Peyer's patch (tissue), 4 donors: ENCODE measurements at regions not wholly inside any gene's neighbourhood (a gene's known extent, or its start where the extent isn't known, plus 50 kb on each side); places are given as distances from the start of the nearest gene placed in this dataset.
"Not testable (repeated sequence)": the region's sequence is repeated elsewhere in the genome, so short reads cannot be mapped to it uniquely, and the experiment has no call there.

ENCODE experiments used
- DNase-seq, 3 donors: peaks; one replicate each; pipeline ENCODE4 v3.0.0-alpha.2; 2017 to 2019
- H3K27ac ChIP-seq, 4 donors: fragments of 200-600 bp; sonication (generic); one replicate each; pipeline ENCODE4 v1.5.1; 2016 to 2019
- H3K27me3 ChIP-seq, 2 donors: fragments of 200-600 bp; sonication (generic); one replicate each; pipeline ENCODE4 v1.5.1; 2019
- H3K36me3 ChIP-seq, 3 donors: fragments of 200-600 bp; sonication (generic); one replicate each; pipeline ENCODE4 v1.5.1; 2016 to 2019
- H3K4me1 ChIP-seq, 4 donors: fragments of 200-600 bp; sonication (generic); one replicate each; pipeline ENCODE4 v1.5.1; 2016 to 2019
- H3K4me3 ChIP-seq, 4 donors: fragments of 200-600 bp; sonication (generic); 1 replicate in 3 of 4; 2 replicates in 1 of 4; pipeline ENCODE4 v1.5.1; 2016 to 2019; ENCODE audit warnings: mild to moderate bottlenecking in 1 of 4
- H3K9me3 ChIP-seq, 4 donors: fragments of 200-600 bp; sonication (generic); one replicate each; pipeline ENCODE4 v1.5.1; 2016 to 2019; ENCODE audit warnings: mild to moderate bottlenecking in 1 of 4

DNA sequence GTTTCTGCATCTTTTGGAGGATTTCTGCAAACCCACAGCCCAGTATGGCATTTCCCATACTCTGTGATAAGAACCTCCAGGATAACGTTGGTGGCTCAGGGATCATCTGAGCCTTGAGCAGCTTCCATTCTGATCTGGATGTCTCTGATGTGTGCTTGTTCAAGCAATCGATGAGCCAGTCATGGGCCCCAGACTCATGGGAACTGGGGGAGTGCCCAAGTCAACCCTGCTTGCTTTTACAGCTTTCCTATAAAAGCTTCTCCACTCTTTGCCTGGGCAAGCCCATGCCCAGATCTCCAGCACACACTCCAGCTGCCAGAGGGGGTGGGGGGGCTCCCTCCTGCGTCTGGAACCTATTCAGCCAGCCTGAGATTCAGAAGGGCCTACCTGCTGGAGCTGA, 207.6 kb upstream of the PLGLB2 start:
- not testable (repeated sequence) for H3K27me3 ChIP-seq, H3K4me1 ChIP-seq, DNase-seq, H3K27ac ChIP-seq, H3K4me3 ChIP-seq, H3K9me3 ChIP-seq, H3K36me3 ChIP-seq

GRCh38 chr2:87542599-87543174, 205.2 kb upstream of the PLGLB2 start:
- H3K27me3 ChIP-seq, H3K9me3 ChIP-seq, H3K27ac ChIP-seq, H3K4me1 ChIP-seq, DNase-seq, H3K4me3 ChIP-seq, H3K36me3 ChIP-seq: not testable (repeated sequence)

DNA sequence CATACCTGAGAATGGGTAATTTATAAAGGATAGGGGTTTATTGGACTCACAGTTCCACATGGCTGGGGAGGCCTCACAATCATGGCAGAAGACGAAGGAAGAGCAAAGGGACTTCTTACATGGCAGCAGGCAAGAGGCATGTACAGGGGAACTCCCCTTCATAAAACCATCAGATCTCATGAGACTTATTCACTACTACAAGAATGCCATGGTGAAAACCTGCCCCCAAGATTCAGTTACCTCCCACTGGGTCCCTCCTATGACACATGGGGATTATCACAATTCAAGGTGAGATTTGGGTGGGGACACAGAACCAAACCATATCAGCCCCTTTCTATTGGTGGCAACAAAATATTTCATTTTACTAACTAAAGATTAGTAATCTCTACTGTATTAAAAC, 204.1 kb upstream of the PLGLB2 start:
- H3K4me3 ChIP-seq, H3K27me3 ChIP-seq, H3K27ac ChIP-seq, H3K4me1 ChIP-seq, H3K9me3 ChIP-seq, DNase-seq, H3K36me3 ChIP-seq: not testable (repeated sequence)

GRCh38 chr2:87547106-87547505, 200.8 kb upstream of the PLGLB2 start:
- not testable (repeated sequence) for H3K9me3 ChIP-seq, H3K4me1 ChIP-seq, H3K36me3 ChIP-seq, H3K27ac ChIP-seq, DNase-seq, H3K4me3 ChIP-seq, H3K27me3 ChIP-seq

GRCh38 chr2:87547966-87548365, 199.9 kb upstream of the PLGLB2 start:
- not testable (repeated sequence) for H3K4me3 ChIP-seq, H3K27me3 ChIP-seq, DNase-seq

GRCh38 chr2:87548681-87549536, 199.0 kb upstream of the PLGLB2 start:
- H3K9me3 ChIP-seq, DNase-seq, H3K27me3 ChIP-seq, H3K36me3 ChIP-seq, H3K27ac ChIP-seq, H3K4me3 ChIP-seq, H3K4me1 ChIP-seq: not testable (repeated sequence)

More at GRCh38 chr2:87547966-87548365, 199.9 kb upstream of the PLGLB2 start:
- not testable (repeated sequence) for H3K9me3 ChIP-seq, H3K4me1 ChIP-seq, H3K27ac ChIP-seq, H3K36me3 ChIP-seq

DNA sequence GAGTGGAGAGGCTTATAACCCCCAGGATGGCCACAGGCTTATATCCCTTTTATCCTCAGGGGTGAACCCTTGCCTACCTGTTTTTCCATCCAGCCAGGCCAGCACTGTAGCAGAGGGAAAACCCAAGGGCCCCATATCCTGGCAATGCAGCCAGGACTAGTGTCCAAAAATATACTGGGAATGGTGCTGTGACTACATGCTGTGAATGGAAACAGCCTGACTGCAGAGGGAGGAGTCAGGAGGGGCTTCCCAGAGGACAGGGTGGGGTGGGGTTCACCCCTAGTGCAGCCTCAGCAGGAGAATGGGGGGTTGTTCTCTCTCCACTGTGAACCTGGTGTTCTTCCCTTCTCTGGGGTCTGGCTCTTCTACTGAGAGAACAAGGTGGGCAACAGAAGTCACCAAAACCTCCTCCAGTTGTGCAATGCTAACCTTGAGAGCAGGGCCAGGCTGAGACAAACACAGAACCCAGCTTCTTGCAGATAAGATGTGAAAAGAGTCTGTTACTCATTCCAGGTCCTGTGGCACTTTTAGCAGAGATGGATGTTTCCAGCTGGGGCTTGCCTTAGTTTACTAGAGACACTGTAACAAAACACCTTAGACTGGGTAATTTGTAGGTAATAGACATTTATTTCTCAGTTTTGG, 198.2 kb upstream of the PLGLB2 start:
- not testable (repeated sequence) for DNase-seq, H3K4me1 ChIP-seq, H3K27ac ChIP-seq, H3K9me3 ChIP-seq, H3K4me3 ChIP-seq, H3K36me3 ChIP-seq, H3K27me3 ChIP-seq

DNA sequence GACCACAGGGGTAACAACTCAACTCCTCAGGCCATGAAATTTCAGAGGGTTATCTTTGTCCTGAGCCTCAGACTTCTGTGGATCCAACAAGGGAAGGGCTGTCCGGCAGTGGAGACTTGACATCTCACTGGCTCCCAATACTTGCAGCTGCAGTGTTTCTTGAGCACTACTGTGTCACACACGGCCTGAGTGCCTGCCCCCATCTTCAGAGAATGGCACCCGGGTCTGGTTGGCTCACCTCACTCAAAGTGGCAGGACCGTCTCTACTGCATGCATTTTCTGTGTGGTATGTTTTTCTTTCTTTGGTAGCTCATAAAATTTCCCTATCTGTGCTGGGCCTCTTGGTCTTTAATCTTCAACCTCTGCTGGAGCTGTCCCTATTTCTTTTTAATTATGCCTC, 193.2 kb upstream of the PLGLB2 start:
- H3K36me3 ChIP-seq, H3K27ac ChIP-seq, DNase-seq, H3K27me3 ChIP-seq, H3K9me3 ChIP-seq, H3K4me3 ChIP-seq, H3K4me1 ChIP-seq: not testable (repeated sequence)

GRCh38 chr2:87555082-87555481, 192.8 kb upstream of the PLGLB2 start:
- H3K27me3 ChIP-seq, H3K27ac ChIP-seq, H3K36me3 ChIP-seq, H3K9me3 ChIP-seq, H3K4me1 ChIP-seq, H3K4me3 ChIP-seq: not testable (repeated sequence)
- DNase-seq: peak in 1 of 3 donors; percentile 50

DNA sequence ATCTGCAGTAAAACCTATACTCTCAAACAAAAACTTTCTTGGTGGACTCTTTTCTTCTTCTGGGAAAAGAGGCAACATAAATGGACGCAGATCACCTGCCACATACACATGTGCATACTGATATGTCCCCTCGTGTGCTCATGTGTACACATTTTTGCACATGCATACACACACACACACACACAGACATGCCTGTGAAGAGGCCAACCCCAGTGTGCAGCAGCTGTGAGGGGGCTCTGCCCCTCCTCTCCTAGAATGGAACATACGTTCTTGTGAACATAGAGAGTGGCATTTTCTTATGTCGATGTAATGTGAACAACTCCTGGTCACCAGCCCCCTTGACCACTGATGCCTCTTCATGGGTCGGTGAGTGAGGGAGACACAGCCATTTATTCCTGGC, 188.9 kb upstream of the PLGLB2 start:
- H3K27me3 ChIP-seq, H3K36me3 ChIP-seq, H3K4me3 ChIP-seq, H3K4me1 ChIP-seq, H3K27ac ChIP-seq, DNase-seq, H3K9me3 ChIP-seq: not testable (repeated sequence)

GRCh38 chr2:87559735-87560134, 188.2 kb upstream of the PLGLB2 start:
- H3K27ac ChIP-seq, H3K4me3 ChIP-seq, H3K27me3 ChIP-seq, H3K36me3 ChIP-seq, H3K9me3 ChIP-seq, H3K4me1 ChIP-seq, DNase-seq: not testable (repeated sequence)

DNA sequence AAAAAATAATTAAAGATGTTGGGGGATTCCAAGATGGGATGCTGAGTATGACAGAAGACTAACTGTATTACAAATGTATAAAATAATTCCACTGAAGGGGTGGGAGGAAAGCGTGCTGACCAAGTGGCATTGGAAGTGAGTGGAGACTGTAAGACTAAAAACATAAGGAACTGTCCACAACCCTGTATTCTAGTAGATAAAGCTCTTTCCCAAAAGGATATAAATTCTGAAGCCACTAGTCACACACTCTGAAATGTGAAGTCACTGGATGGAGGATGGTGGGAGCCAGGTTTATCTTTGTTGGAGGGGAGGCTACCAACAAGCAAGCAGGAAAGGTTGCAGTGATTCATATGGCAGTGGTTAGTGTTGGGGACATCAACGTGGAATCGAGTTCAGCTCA, 182.8 kb upstream of the PLGLB2 start:
- H3K27me3 ChIP-seq, H3K9me3 ChIP-seq, H3K4me3 ChIP-seq, DNase-seq, H3K4me1 ChIP-seq, H3K36me3 ChIP-seq, H3K27ac ChIP-seq: not testable (repeated sequence)

DNA sequence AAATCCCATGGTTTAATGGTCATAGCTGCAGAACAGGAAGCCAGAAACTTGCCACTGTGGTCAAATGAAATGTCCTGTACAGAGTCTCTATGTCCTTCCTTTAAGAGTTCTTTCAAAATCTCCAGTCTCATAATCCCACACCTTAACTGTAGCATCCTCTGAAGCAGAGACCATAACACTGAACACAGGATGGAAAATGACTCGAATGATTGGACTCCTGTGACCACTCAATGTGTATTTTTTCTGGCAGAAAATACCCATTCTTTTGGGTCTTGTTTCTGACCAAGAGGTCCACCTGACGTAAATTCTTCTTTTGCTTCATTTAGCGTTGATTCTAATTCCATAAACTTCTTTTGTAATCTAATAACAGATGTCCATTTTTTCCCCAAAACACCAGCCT, 181.4 kb upstream of the PLGLB2 start:
- not testable (repeated sequence) for H3K27me3 ChIP-seq, H3K27ac ChIP-seq, H3K4me1 ChIP-seq, H3K36me3 ChIP-seq, H3K4me3 ChIP-seq, DNase-seq, H3K9me3 ChIP-seq

DNA sequence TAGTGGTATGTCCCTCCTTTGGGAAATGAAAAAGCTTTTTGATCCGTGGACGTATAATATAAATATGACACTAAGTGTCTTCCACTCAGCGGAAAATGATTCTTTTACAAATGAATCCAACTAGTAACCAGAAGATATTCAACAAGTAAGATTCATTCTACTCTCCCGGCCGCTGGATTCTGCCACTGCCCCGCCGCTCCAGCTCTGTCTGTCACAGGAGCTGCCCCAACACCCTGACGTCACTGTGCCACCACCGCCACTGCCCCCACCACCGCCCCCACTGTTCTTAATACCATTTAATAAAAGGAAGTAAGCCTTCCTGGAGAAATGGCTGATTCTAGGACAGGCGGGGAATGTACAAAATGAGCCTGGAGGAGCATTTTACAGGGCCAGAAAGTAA, 180.8 kb upstream of the PLGLB2 start:
- H3K27ac ChIP-seq, H3K4me3 ChIP-seq, H3K9me3 ChIP-seq, H3K4me1 ChIP-seq, H3K27me3 ChIP-seq, H3K36me3 ChIP-seq, DNase-seq: not testable (repeated sequence)

- not testable (repeated sequence) for DNase-seq, H3K27me3 ChIP-seq, H3K4me3 ChIP-seq, H3K4me1 ChIP-seq, H3K36me3 ChIP-seq, H3K9me3 ChIP-seq, H3K27ac ChIP-seq
Measured at GRCh38 chr2:87567912-87568311, 180.0 kb upstream of the PLGLB2 start.
